ENCODE measurements at regions not wholly inside any gene's neighbourhood (a gene's known extent, or its start where the extent isn't known, plus 50 kb on each side); places are given as distances from the start of the nearest gene placed in this dataset.

DNA sequence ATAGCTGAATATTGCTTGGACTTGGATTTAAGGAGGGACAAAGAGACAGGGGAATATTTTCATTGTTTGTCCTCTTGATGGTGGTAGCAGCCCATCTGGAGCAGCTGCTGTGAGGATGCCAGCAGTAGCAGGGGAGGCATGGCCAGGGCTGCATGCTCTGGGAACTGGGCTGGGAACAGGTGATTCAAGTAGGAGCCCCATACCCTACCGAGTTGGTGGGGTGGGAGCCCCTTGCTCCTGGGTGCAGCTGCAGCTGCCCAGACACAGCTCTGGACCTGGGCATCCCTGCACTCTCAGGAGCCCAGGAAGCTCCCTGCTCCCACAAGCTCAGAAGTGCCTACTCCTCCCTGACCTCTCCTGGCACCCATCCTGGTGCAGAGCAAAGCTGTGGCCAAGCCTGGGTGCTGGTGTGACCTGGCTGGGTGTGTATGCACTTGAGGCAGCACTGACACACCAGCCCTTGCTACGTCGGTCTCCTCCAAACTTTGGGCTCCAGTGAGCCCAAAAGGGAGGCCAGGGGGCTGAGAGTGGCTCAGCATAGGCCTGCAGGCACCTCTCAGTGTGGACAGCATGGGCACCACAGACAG lies 341.8 kb upstream of the CCDC179 start:
- no peaks in the 10 kb centered on the region for H4K20me1 ChIP-seq (ENCODE audit: control insufficient read depth, insufficient read depth, low read depth, low read length)
- no peaks in the 10 kb centered on the region for H3K4me1 ChIP-seq (ENCODE audit: control insufficient read depth, low read length)
- no peaks in the 10 kb centered on the region for H3K36me3 ChIP-seq (ENCODE audit: control insufficient read depth, low read length)
- no peak overlapping the region for H3K27ac ChIP-seq (ENCODE audit: low read depth, low read length)
- no peak overlapping the region for H3K4me3 ChIP-seq (ENCODE audit: low read length)
- no peaks in the 10 kb centered on the region for H3K79me2 ChIP-seq (ENCODE audit: control insufficient read depth, low read length)
- TF ChIP-seq EZH2phosphoT487 (IDR thresholded peaks at IDR 0.05; ENCODE audit: borderline replicate concordance, low read length) (no peak), CTCF (IDR thresholded peaks at IDR 0.05; ENCODE audit: low read depth, low read length, poor library complexity, severe bottlenecking) (no peak)
- no peaks in the 10 kb centered on the region; the same call in 1 of the 2 replicates for H3K9me2 ChIP-seq (replicated peaks; ENCODE audit: control insufficient read depth, low read length)
- H3K27me3 ChIP-seq (ENCODE audit: control insufficient read depth, low read length), result no peaks in the 10 kb centered on the region
- no peak overlapping the region for H3K4me2 ChIP-seq (ENCODE audit: low read length)
- no peaks in the 10 kb centered on the region for H3F3A ChIP-seq (ENCODE audit: control insufficient read depth, insufficient read depth)
- peaks cover 20% of the 10 kb centered on the region for H3K9me3 ChIP-seq (ENCODE audit: control insufficient read depth, insufficient read depth, low read length)

DNA sequence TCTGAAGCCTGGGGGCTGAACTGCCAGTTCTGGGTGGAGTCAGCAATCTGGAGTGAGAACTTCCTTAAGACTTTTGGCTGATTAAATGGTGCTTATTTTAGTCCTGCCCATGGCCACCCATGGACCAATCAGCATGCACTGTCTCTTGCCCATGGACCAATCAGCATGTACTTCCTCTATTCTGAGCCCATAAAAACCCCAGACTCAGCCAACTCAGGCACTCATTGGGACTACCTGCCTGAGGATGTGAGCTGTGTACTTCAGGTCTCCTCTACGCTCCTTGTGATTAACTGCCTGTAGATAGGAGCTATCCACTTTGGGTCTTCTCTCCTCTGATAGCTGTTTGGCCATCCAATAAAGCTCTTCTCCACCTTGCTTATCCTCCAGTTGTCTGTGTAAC lies 342.3 kb upstream of the CCDC179 start:
- H3K4me2 ChIP-seq (ENCODE audit: low read length), result no peak overlapping the region
- H3F3A ChIP-seq (ENCODE audit: control insufficient read depth, insufficient read depth), result no peaks in the 10 kb centered on the region
- no peaks in the 10 kb centered on the region for H4K20me1 ChIP-seq (ENCODE audit: control insufficient read depth, insufficient read depth, low read depth, low read length)
- H3K79me2 ChIP-seq (ENCODE audit: control insufficient read depth, low read length), result no peaks in the 10 kb centered on the region
- peaks cover 20% of the 10 kb centered on the region for H3K9me3 ChIP-seq (ENCODE audit: control insufficient read depth, insufficient read depth, low read length)
- no peaks in the 10 kb centered on the region for H3K9me2 ChIP-seq (replicated peaks; ENCODE audit: control insufficient read depth, low read length)
- H3K4me3 ChIP-seq (ENCODE audit: low read length), result no peak overlapping the region
- no peaks in the 10 kb centered on the region for H3K36me3 ChIP-seq (ENCODE audit: control insufficient read depth, low read length)
- H3K4me1 ChIP-seq (ENCODE audit: control insufficient read depth, low read length), result no peaks in the 10 kb centered on the region
- TF ChIP-seq CTCF (IDR thresholded peaks at IDR 0.05; ENCODE audit: low read depth, low read length, poor library complexity, severe bottlenecking) (no peak), EZH2phosphoT487 (IDR thresholded peaks at IDR 0.05; ENCODE audit: borderline replicate concordance, low read length) (no peak)
- H3K27ac ChIP-seq (ENCODE audit: low read depth, low read length), result no peak overlapping the region
- no peaks in the 10 kb centered on the region for H3K27me3 ChIP-seq (ENCODE audit: control insufficient read depth, low read length)

DNA sequence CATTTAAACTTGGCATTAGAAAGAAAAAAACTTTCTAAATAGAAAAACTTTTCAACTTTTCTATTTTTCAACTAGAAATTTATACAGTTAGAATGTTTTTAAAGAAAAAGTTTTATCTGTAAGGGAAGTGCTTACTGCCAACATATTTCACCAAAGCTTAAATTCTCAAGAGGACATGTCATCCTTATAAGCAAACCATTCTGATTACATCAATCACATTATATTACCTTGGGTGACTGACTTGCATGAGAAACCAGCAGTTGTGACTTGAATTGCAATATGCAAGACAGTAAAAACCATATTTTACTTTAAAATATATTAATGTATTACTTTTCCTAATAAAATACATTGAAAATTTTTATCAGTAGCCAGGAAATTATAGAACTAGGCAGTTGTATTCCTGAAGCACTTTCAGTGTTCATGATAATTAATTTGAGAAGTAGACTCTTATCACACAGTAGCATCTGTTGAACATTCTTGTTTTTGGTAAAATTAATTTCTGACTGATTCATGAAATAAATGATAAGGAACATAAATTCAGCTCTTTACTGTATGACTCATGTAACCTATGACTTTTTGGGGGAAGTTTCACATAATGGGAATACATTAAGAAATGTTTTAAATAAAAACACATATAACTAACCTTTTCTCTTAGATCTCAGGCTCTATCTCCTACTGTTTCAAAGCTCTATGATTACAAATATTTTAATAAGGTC lies 345.0 kb upstream of the CCDC179 start:
- H3K27ac ChIP-seq (ENCODE audit: low read depth, low read length), result no peak overlapping the region
- peaks cover 20% of the 10 kb centered on the region for H3K9me3 ChIP-seq (ENCODE audit: control insufficient read depth, insufficient read depth, low read length)

More for the DNA sequence above, 345.0 kb upstream of the CCDC179 start:
- Histone ChIP-seq H3K36me3 (ENCODE audit: control insufficient read depth, low read length) (no peaks in the 10 kb centered on the region), H3F3A (ENCODE audit: control insufficient read depth, insufficient read depth) (no peaks in the 10 kb centered on the region), H3K79me2 (ENCODE audit: control insufficient read depth, low read length) (no peaks in the 10 kb centered on the region), H3K4me1 (ENCODE audit: control insufficient read depth, low read length) (no peaks in the 10 kb centered on the region), H4K20me1 (ENCODE audit: control insufficient read depth, insufficient read depth, low read depth, low read length) (no peaks in the 10 kb centered on the region), H3K9me2 (replicated peaks; ENCODE audit: control insufficient read depth, low read length) (no peaks in the 10 kb centered on the region), H3K4me3 (ENCODE audit: low read length) (no peak overlapping the region), H3K4me2 (ENCODE audit: low read length) (no peak overlapping the region), H3K27me3 (ENCODE audit: control insufficient read depth, low read length) (no peaks in the 10 kb centered on the region)
- no peak for TF ChIP-seq EZH2phosphoT487 (IDR thresholded peaks at IDR 0.05; ENCODE audit: borderline replicate concordance, low read length)
- no peak for TF ChIP-seq CTCF (IDR thresholded peaks at IDR 0.05; ENCODE audit: low read depth, low read length, poor library complexity, severe bottlenecking)

All from DOHH2 (cell line).